ENCODE measurements at regions not wholly inside any gene's neighbourhood (a gene's known extent, or its start where the extent isn't known, plus 50 kb on each side); places are given as distances from the start of the nearest gene placed in this dataset.

GRCh38 chr16:5374184-5374583 lies 276.6 kb upstream of the EEF2KMT start:
- Histone ChIP-seq H4K20me1 (ENCODE audit: insufficient read depth, low read length) (no peaks in the 10 kb centered on the region), H2AFZ (ENCODE audit: low read depth, low read length) (no peak overlapping the region), H3K4me3 (ENCODE audit: low read length) (no peak overlapping the region), H3K27me3 (ENCODE audit: low read depth, low read length) (0 out of 2 replicates have a peak, but pooled peaks cover 2% of the 10 kb centered on the region), H3K9ac (ENCODE audit: low read length) (no peak overlapping the region), H3K9me3 (ENCODE audit: insufficient read depth, low read length) (no peaks in the 10 kb centered on the region), H3K27ac (ENCODE audit: low read length) (no peak overlapping the region), H3K79me2 (ENCODE audit: low read length) (no peaks in the 10 kb centered on the region), H3K4me2 (ENCODE audit: low read length) (no peak overlapping the region), H3K4me1 (ENCODE audit: low read length) (peaks cover 4% of the 10 kb centered on the region; the same call in 1 of the 2 replicates), H3K36me3 (replicated peaks; ENCODE audit: low read depth, low read length) (no peaks in the 10 kb centered on the region)
- no peak for TF ChIP-seq EZH2phosphoT487 (IDR thresholded peaks at IDR 0.05; ENCODE audit: low read depth)
- TF ChIP-seq, protein P1, sequence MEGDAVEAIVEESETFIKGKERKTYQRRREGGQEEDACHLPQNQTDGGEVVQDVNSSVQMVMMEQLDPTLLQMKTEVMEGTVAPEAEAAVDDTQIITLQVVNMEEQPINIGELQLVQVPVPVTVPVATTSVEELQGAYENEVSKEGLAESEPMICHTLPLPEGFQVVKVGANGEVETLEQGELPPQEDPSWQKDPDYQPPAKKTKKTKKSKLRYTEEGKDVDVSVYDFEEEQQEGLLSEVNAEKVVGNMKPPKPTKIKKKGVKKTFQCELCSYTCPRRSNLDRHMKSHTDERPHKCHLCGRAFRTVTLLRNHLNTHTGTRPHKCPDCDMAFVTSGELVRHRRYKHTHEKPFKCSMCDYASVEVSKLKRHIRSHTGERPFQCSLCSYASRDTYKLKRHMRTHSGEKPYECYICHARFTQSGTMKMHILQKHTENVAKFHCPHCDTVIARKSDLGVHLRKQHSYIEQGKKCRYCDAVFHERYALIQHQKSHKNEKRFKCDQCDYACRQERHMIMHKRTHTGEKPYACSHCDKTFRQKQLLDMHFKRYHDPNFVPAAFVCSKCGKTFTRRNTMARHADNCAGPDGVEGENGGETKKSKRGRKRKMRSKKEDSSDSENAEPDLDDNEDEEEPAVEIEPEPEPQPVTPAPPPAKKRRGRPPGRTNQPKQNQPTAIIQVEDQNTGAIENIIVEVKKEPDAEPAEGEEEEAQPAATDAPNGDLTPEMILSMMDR (IDR thresholded peaks at IDR 0.05; ENCODE audit: low read depth, low read length) = no peak

DNA sequence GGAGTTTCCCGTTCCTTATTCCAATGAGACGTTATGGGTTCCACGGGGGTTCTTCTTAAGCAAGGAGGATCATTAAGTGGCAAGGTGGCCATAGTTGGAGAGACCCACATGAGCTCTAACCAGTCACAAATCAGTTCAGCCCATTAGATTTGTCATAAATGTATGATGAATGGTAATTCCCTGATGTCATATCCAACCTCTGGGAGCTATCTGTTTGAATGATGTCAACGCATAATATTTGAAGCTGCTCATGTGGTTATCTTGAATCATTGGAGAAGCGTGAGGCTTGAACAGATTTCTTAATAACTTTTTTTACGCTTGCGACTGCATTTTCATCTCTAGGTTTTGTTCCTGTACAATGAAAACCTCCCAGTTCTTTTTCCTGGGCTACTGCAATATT lies 270.4 kb upstream of the EEF2KMT start:
- no peak for TF ChIP-seq EZH2phosphoT487 (IDR thresholded peaks at IDR 0.05; ENCODE audit: low read depth)
- TF ChIP-seq, protein P1 (IDR thresholded peaks at IDR 0.05; ENCODE audit: low read depth, low read length) = no peak
- Histone ChIP-seq H3K79me2 (ENCODE audit: low read length) (no peaks in the 10 kb centered on the region), H2AFZ (ENCODE audit: low read depth, low read length) (no peak overlapping the region), H3K4me1 (ENCODE audit: low read length) (no peaks in the 10 kb centered on the region), H4K20me1 (ENCODE audit: insufficient read depth, low read length) (no peaks in the 10 kb centered on the region), H3K27me3 (ENCODE audit: low read depth, low read length) (0 out of 2 replicates have a peak, but pooled peaks cover 6% of the 10 kb centered on the region), H3K9me3 (ENCODE audit: insufficient read depth, low read length) (no peaks in the 10 kb centered on the region), H3K36me3 (replicated peaks; ENCODE audit: low read depth, low read length) (no peaks in the 10 kb centered on the region), H3K4me3 (ENCODE audit: low read length) (no peak overlapping the region), H3K9ac (ENCODE audit: low read length) (no peak overlapping the region), H3K27ac (ENCODE audit: low read length) (no peak overlapping the region), H3K4me2 (ENCODE audit: low read length) (no peak overlapping the region)

DNA sequence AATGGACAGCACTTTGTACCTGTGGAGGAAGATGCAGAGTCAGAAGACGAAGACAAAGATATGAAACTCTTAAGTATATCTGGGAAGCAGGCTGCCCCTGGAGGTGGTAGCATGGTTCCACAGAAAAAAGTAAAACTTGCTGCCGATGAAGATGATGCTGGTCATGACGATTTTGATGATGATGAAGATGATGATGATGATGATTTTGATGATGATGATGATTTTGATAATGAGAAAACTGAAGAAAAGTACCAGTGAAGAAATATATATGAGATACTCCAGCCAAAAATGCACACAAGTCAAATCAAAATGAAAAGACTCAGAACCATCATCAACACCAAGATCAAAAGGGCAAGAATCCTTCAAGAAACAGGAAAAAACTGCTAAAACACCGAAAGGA lies 268.5 kb upstream of the EEF2KMT start:
- no peaks in the 10 kb centered on the region for H3K36me3 ChIP-seq (replicated peaks; ENCODE audit: low read depth, low read length)
- H2AFZ ChIP-seq (ENCODE audit: low read depth, low read length) = no peak overlapping the region
- H4K20me1 ChIP-seq (ENCODE audit: insufficient read depth, low read length) = no peaks in the 10 kb centered on the region
- no peak overlapping the region for H3K9ac ChIP-seq (ENCODE audit: low read length)
- H3K4me1 ChIP-seq (ENCODE audit: low read length) = no peaks in the 10 kb centered on the region
- TF ChIP-seq EZH2phosphoT487 (IDR thresholded peaks at IDR 0.05; ENCODE audit: low read depth) = no peak
- TF ChIP-seq, protein P1 (IDR thresholded peaks at IDR 0.05; ENCODE audit: low read depth, low read length) = no peak
- H3K9me3 ChIP-seq (ENCODE audit: insufficient read depth, low read length) = no peaks in the 10 kb centered on the region
- H3K79me2 ChIP-seq (ENCODE audit: low read length) = no peaks in the 10 kb centered on the region
- no peak overlapping the region for H3K4me2 ChIP-seq (ENCODE audit: low read length)
- no peak overlapping the region for H3K4me3 ChIP-seq (ENCODE audit: low read length)
- H3K27me3 ChIP-seq (ENCODE audit: low read depth, low read length) = 0 out of 2 replicates have a peak, but pooled peaks cover 4% of the 10 kb centered on the region
- no peak overlapping the region for H3K27ac ChIP-seq (ENCODE audit: low read length)

DNA sequence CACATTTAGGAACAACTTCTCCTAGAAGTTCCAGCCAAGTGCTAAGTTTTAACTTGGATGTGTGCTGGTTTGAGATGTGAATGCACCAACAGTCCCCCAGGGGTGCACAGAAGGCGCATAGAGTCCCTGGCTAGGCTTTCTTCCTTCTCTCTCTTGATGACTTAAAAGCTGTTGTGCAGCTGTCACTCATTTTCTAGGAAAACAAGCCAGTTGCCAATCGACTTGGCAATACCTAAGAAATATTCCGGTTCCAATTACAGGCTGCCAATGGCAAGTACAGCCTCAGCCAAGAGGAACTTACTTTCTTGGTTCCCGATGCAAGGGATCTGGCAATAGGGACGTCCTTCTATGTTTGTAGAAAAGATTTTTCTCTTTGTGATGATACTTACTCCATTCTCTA lies 266.6 kb upstream of the EEF2KMT start:
- no peak overlapping the region for H3K4me2 ChIP-seq (ENCODE audit: low read length)
- TF ChIP-seq, protein P1 (IDR thresholded peaks at IDR 0.05; ENCODE audit: low read depth, low read length) = no peak
- no peak for TF ChIP-seq EZH2phosphoT487 (IDR thresholded peaks at IDR 0.05; ENCODE audit: low read depth)

More for the DNA sequence above, 266.6 kb upstream of the EEF2KMT start:
- Histone ChIP-seq H3K9ac (ENCODE audit: low read length) (no peak overlapping the region), H4K20me1 (ENCODE audit: insufficient read depth, low read length) (no peaks in the 10 kb centered on the region), H3K79me2 (ENCODE audit: low read length) (no peaks in the 10 kb centered on the region), H3K9me3 (ENCODE audit: insufficient read depth, low read length) (no peaks in the 10 kb centered on the region), H2AFZ (ENCODE audit: low read depth, low read length) (no peak overlapping the region), H3K27me3 (ENCODE audit: low read depth, low read length) (0 out of 2 replicates have a peak, but pooled peaks cover 7% of the 10 kb centered on the region), H3K4me3 (ENCODE audit: low read length) (no peak overlapping the region), H3K27ac (ENCODE audit: low read length) (no peak overlapping the region), H3K4me1 (ENCODE audit: low read length) (no peaks in the 10 kb centered on the region), H3K36me3 (replicated peaks; ENCODE audit: low read depth, low read length) (no peaks in the 10 kb centered on the region)
